NCI-H526 treated with DMSO at 0.1 percent for 48 hours (cell line): ENCODE measurements at regions not wholly inside any gene's neighbourhood (a gene's known extent, or its start where the extent isn't known, plus 50 kb on each side); places are given as distances from the start of the nearest gene placed in this dataset.
"Not testable (repeated sequence)": the region's sequence is repeated elsewhere in the genome, so short reads cannot be mapped to it uniquely, and the experiment has no call there.

Source experiments
- DNase-seq: peaks from one replicate; lab custom pipeline; 2025; lab: John Stamatoyannopoulos, UW

- DNase-seq, result no peak
Observed at GRCh38 chr20:40890635-40891034, 138.0 kb upstream of the TOP1 start.

- DNase-seq, result no peak
Observed at GRCh38 chr20:40891351-40891750, 137.3 kb upstream of the TOP1 start.

GRCh38 chr20:40892642-40893041 is 136.0 kb upstream of the TOP1 start:
- DNase-seq, result no peak

GRCh38 chr20:40893610-40894236 is 134.9 kb upstream of the TOP1 start:
- no peak for DNase-seq

- no peak for DNase-seq
Observed at GRCh38 chr20:40894237-40894630, 134.4 kb upstream of the TOP1 start.

GRCh38 chr20:40895182-40895581 is 133.4 kb upstream of the TOP1 start:
- no peak for DNase-seq

- no peak for DNase-seq
Observed at GRCh38 chr20:40896814-40897700, 131.6 kb upstream of the TOP1 start.

GRCh38 chr20:40899344-40899743 is 129.3 kb upstream of the TOP1 start:
- peak; percentile 5 for DNase-seq

GRCh38 chr20:40900666-40901215 is 127.9 kb upstream of the TOP1 start:
- no peak for DNase-seq

GRCh38 chr20:40902661-40903060 is 126.0 kb upstream of the TOP1 start:
- no peak for DNase-seq

GRCh38 chr20:40908309-40908708 is 120.3 kb upstream of the TOP1 start:
- DNase-seq, result no peak

GRCh38 chr20:40909489-40909888 is 119.1 kb upstream of the TOP1 start:
- DNase-seq, result not testable (repeated sequence)

- not testable (repeated sequence) for DNase-seq
Observed at GRCh38 chr20:40910436-40910835, 118.2 kb upstream of the TOP1 start.

- not testable (repeated sequence) for DNase-seq
Observed at GRCh38 chr20:40911152-40911551, 117.5 kb upstream of the TOP1 start.

GRCh38 chr20:40913224-40914185 is 115.1 kb upstream of the TOP1 start:
- DNase-seq, result no peak

- DNase-seq, result no peak
Observed at GRCh38 chr20:40915756-40916155, 112.9 kb upstream of the TOP1 start.

- no peak for DNase-seq
Observed at GRCh38 chr20:40916276-40916675, 112.3 kb upstream of the TOP1 start.

- no peak for DNase-seq
Observed at GRCh38 chr20:40920291-40920690, 108.3 kb upstream of the TOP1 start.

- DNase-seq, result no peak
Observed at GRCh38 chr20:40922865-40923264, 105.8 kb upstream of the TOP1 start.

GRCh38 chr20:40925829-40926510 is 102.7 kb upstream of the TOP1 start:
- no peak for DNase-seq

GRCh38 chr20:40926928-40927327 is 101.7 kb upstream of the TOP1 start:
- peak; percentile 28 for DNase-seq
